Hepatocyte (in vitro differentiated cells): ENCODE measurements at regions not wholly inside any gene's neighbourhood (a gene's known extent, or its start where the extent isn't known, plus 50 kb on each side); places are given as distances from the start of the nearest gene placed in this dataset.

Experiments used
- CTCF ChIP-seq: fragments of 200-600 bp; sonication (generic); IDR thresholded peaks from 2 replicates; pipeline ENCODE4 v1.5.1; 2016; ENCODE audit warnings: antibody characterized with exemption, mild to moderate bottlenecking; ENCODE audit not compliant: poor library complexity
- EZH2 ChIP-seq: fragments of 200-600 bp; sonication (generic); IDR thresholded peaks from 2 replicates; pipeline ENCODE4 v1.6.1; 2016; ENCODE audit warnings: antibody characterized with exemption, mild to moderate bottlenecking, borderline replicate concordance

- TF ChIP-seq CTCF (no peak), EZH2 (no peak)
Observed at GRCh38 chr7:82594665-82595064, 151.1 kb upstream of the CACNA2D1 start.
